Hematopoietic multipotent progenitor cell treated with erythropoietin and hydrocortisone succinate and interleukin-3 and kit ligand, for 15 days (in vitro differentiated cells): ENCODE measurements at regions not wholly inside any gene's neighbourhood (a gene's known extent, or its start where the extent isn't known, plus 50 kb on each side); places are given as distances from the start of the nearest gene placed in this dataset.

Source experiments
- DNase-seq: peaks from one replicate; pipeline ENCODE4 v3.0.0-alpha.2; 2015; ENCODE audit warnings: low spot score

- DNase-seq = no peak
Measured at GRCh38 chr4:111601671-111602070, 543.6 kb upstream of the FAM241A start.

DNA sequence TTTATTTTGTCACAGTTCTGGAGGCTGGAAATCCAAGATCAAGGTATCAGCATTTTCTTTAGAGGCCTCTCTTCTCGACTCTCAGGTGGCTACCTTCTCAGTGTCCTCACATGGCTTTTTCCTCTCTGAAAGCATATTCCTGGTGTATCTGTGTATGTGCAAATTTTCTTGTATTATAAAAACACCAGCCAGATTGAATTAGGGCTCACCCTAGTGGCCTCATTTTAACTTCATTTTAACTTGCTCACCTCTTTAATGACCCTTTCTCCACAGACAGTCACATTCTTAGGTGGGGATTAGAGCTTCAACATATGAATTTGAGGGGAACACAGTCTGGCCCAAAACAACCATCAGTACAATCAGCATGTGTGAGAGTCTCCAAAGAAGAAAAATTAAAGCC, 542.4 kb upstream of the FAM241A start:
- DNase-seq = no peak

DNA sequence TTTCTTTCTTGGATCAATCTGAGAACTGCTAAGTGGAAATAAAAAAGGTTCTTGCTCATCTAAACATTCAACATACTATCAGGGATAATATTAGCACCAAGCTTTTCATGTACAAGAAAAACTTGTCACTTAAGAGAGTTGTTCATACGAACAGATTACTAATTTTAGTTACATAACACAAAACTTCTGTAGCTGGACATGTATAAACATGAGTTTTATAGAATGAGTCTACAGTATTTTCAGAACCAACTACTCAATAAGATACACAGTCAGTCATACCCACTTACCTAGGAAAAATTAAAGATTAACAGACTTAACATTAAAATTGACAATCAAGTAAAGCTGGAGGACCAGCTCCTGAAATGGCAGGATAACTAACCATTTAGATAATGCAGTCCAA, 540.1 kb upstream of the FAM241A start:
- DNase-seq = no peak

- no peak for DNase-seq
Measured at GRCh38 chr4:111610681-111611080, 534.6 kb upstream of the FAM241A start.

DNA sequence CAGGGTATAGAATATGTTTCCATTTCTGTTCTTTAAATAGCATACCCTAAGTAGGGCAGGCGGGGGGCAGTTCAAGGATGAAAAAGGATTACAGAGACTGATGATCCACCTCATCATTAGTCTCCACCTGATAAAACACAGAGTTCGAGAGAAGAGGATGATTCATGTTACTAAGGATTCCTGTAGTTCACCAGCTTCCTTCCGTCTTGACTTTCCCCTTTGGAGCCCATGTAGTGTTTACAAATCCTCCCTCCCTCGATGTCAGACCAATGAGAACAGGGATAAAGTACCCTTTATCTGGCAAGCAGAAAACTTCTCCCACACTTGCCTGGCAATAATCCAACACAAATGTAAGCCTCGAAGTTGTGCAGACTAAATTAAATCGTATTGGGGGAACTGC, 526.3 kb upstream of the FAM241A start:
- no peak for DNase-seq

GRCh38 chr4:111628437-111628836, 516.8 kb upstream of the FAM241A start:
- no peak for DNase-seq

DNA sequence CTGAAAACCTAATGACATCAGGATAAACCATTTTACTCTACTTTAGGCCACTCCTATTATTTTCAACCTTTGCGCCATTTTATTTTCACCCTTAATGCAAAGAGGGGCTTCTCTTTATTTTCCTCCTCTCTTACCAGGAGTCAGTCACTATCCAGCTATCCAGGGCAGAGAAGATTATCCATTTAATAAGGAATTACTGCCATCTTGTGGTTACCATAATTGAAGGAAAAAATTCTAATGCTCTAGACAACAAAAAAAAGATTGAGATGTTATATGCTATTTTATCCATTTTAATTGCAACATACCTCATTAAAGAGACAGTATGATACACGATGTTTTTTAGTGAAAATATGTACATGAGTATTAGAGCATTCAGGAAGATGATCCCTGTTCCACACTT, 514.5 kb upstream of the FAM241A start:
- no peak for DNase-seq

GRCh38 chr4:111631215-111631999, 513.8 kb upstream of the FAM241A start:
- no peak for DNase-seq

DNA sequence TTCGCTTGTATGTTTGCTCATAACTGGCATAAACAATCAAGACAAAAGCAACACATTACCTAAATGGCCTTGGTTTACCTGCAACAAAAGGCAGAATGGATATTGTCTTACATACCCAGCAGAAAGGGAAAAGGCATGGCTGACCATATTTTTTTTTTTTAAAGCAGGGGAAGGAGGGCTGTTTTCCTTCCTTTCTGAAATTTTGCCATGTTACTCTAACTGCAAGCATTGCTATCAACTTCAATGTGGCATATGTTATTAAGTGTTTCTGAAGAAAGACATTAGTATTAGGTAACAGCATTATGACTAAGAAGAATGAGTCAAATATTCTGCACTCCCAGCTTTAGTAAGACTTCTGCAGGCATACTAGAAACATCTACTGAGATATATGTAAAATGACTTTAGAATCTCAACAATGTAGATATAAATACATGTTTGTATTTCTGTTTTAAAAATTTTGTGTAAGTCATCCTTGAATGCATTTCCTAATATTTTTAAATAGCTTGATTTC, 512.6 kb upstream of the FAM241A start:
- DNase-seq = no peak

- DNase-seq = no peak
Measured at GRCh38 chr4:111633663-111634266, 511.5 kb upstream of the FAM241A start.

- DNase-seq = no peak
Measured at GRCh38 chr4:111635646-111636045, 509.6 kb upstream of the FAM241A start.

- DNase-seq = no peak
Measured at GRCh38 chr4:111636961-111637585, 508.2 kb upstream of the FAM241A start.

DNA sequence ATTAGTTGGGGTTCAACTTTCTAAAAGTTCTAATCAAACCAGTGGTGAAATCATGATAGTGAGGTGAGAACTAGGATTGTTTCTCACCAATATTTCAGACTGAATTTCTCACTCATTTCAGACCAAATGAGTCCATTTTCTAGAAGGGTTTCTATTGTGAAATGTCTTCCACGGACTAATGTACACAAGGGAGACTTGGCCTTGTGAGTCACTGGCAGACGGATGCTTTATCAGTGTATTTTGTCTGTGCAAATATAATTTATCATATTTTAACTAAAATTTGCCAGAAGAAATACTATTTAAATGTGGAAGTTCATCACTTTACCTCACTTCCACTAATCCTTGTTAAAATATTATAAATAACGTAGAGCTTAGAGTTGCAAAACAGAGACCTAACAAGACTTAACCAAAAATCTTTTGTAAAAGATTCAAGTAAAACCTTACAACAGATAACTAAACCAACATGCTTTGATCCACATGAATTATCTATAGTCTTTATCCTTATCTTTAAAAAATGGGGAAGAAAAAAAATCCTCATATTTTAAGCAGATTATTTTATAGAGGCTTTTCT, 506.0 kb upstream of the FAM241A start:
- DNase-seq = no peak

GRCh38 chr4:111639876-111640275, 505.4 kb upstream of the FAM241A start:
- DNase-seq = no peak

DNA sequence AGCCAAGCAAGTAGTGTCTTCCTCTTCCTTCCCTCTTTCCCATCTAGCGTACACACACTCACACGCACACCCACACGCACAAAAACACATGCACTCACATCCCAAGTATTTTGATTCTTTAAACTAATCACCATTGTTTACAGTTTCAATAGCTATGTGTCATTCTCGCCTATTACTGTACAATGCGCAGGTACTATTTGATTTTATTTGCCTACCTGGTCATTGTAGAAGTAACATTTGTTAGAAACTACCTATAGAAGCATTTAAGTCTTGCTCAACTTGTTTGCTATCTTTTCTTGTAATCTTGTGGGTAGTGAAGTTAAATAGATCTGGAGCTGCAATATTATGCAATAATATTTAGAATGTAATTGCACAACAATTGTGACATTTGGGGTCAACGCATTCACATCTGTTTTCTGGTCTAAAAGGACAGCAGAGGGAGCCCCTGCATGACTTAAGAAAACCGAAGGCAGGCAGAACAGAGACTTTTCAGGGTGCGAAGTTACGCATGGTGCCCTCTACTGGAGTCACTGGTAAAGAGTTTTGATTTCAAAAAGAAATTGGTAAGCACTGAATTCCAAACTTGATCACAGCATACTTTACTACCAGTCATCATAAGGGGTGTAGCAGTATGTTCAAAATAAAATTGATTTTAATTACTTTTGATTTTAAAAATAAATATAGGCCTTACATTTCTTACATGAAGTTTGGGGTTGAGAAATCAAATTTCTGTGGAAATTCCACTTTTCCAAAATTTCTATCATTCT, 503.3 kb upstream of the FAM241A start:
- peak; percentile 7 for DNase-seq

DNA sequence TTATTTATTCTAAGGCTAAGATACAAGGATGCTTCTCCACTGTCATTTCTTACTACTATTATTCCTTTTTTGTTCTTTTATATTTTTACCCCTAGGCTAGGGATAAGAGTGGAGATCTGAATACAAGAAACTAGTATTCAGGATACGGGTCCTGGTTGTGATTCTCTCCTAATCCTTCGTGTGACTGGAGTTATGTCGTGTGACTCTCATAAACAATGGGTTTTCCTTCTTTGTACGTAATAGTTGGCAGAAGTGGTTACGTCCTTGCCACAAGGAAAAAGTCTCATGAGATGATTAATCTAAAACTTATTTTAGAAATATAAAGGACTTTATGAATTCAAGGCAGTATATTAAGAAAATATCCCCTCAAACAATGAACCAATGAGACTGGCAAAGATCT, 497.2 kb upstream of the FAM241A start:
- no peak for DNase-seq

GRCh38 chr4:111649308-111649707, 495.9 kb upstream of the FAM241A start:
- no peak for DNase-seq

GRCh38 chr4:111650146-111650545, 495.1 kb upstream of the FAM241A start:
- DNase-seq = no peak

GRCh38 chr4:111650674-111651086, 494.6 kb upstream of the FAM241A start:
- no peak for DNase-seq

DNA sequence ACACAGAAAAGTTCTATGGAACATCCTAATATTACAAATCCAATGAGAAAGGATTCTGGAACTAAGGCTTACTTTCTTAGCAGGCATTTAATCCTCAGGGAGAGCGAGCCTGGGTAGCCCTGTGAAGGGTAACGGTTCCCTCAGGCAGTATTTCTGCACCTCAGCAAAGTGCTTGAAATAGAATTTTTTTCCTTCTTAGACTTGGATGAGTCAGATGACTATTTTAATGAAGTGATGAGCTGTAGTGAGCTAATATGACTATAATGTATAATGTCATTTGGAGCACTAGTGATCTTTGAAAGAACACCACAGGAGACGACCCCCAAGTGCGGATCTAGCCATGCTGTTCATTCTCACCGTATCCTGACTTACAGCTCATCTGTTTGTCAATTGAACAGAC, 493.0 kb upstream of the FAM241A start:
- DNase-seq = no peak

- no peak for DNase-seq
Measured at GRCh38 chr4:111652986-111653385, 492.3 kb upstream of the FAM241A start.

GRCh38 chr4:111662496-111662895, 482.8 kb upstream of the FAM241A start:
- no peak for DNase-seq
